OCI-LY7 (cell line): ENCODE measurements at regions not wholly inside any gene's neighbourhood (a gene's known extent, or its start where the extent isn't known, plus 50 kb on each side); places are given as distances from the start of the nearest gene placed in this dataset.

ENCODE experiments used
- BruUV-seq: library from RNA; stranded (reverse); fragments of 400-500 nt; replicated peaks from 2 replicates; lab custom pipeline; 2021; lab: Mats Ljungman, UMichigan
- CTCF ChIA-PET: fragments of 300-600 bp; sonication (Branson Sonifier 250); formaldehyde crosslinking; loops from one replicate; lab custom pipeline; 2022; ENCODE audit warnings: antibody characterized with exemption; ENCODE audit not compliant: unreplicated experiment; lab: Charles Lee
- POLR2A ChIA-PET: fragments of 300-600 bp; sonication (Branson Sonifier 250); formaldehyde crosslinking; loops from one replicate; lab custom pipeline; 2022; ENCODE audit warnings: antibody characterized with exemption; lab: Charles Lee
- DNase-seq: peaks from one replicate; pipeline ENCODE4 v3.0.0-alpha.2; 2015; ENCODE audit warnings: low spot score
- H2AFZ ChIP-seq: fragments of 200-600 bp; sonication (generic), shearing (Covaris generic); 2 replicates; pipeline ENCODE4 v1.6.1; 2014; ENCODE audit warnings: mild to moderate bottlenecking, antibody characterized with exemption, low read length, moderate library complexity
- H3K27ac ChIP-seq: fragments of 200-600 bp; sonication (generic); 2 replicates; pipeline ENCODE4 v1.5.1; 2014; ENCODE audit warnings: mixed run types, low read depth, mild to moderate bottlenecking, moderate library complexity, low read length, inconsistent platforms; ENCODE audit not compliant: poor library complexity, severe bottlenecking
- H3K36me3 ChIP-seq: fragments of 200-600 bp; sonication (generic); 2 replicates; pipeline ENCODE4 v1.6.1; 2014; ENCODE audit warnings: mild to moderate bottlenecking, antibody characterized with exemption, low read length, moderate library complexity, mixed read lengths; ENCODE audit not compliant: insufficient read depth
- H3K4me1 ChIP-seq: fragments of 200-600 bp; sonication (generic); 2 replicates; pipeline ENCODE4 v1.5.1; 2014; ENCODE audit warnings: mild to moderate bottlenecking, low read length; ENCODE audit not compliant: insufficient read depth, poor library complexity, severe bottlenecking
- H3K4me2 ChIP-seq: fragments of 200-600 bp; sonication (generic); 2 replicates; pipeline ENCODE4 v1.6.1; 2014; ENCODE audit warnings: mild to moderate bottlenecking, low read length
- H3K4me3 ChIP-seq: fragments of 200-600 bp; sonication (generic); 2 replicates; pipeline ENCODE4 v1.5.1; 2014; ENCODE audit warnings: mild to moderate bottlenecking, low read depth, low read length; ENCODE audit not compliant: poor library complexity, severe bottlenecking
- H3K79me2 ChIP-seq: fragments of 200-600 bp; sonication (generic); 2 replicates; pipeline ENCODE4 v1.6.1; 2016; ENCODE audit warnings: low read depth, mild to moderate bottlenecking, low read length, moderate library complexity, mixed read lengths; ENCODE audit not compliant: insufficient read depth
- H3K9me2 ChIP-seq: fragments of 200-600 bp; sonication (generic); 2 replicates; pipeline ENCODE4 v1.6.1; 2016; ENCODE audit warnings: mild to moderate bottlenecking, low read length, mixed read lengths; ENCODE audit not compliant: insufficient read depth
- H3K9me3 ChIP-seq: fragments of 200-600 bp; sonication (generic); 2 replicates; pipeline ENCODE4 v1.6.1; 2014; ENCODE audit warnings: mild to moderate bottlenecking, mixed run types, low read length, mixed read lengths
- H4K20me1 ChIP-seq: fragments of 200-600 bp; sonication (generic); 2 replicates; pipeline ENCODE4 v1.6.1; 2014; ENCODE audit warnings: mild to moderate bottlenecking, antibody characterized with exemption, low read length, moderate library complexity, mixed read lengths; ENCODE audit not compliant: insufficient read depth
- EZH2phosphoT487 ChIP-seq: fragments of 200-600 bp; sonication (generic); IDR thresholded peaks from 2 replicates; pipeline ENCODE4 v1.6.1; 2018; ENCODE audit warnings: low read depth, borderline replicate concordance, mild to moderate bottlenecking, mixed run types, antibody characterized with exemption, low read length, moderate library complexity, mixed read lengths
- intact Hi-C: fragments of 100-400 bp; cut with micrococcal nuclease; formaldehyde crosslinking; loops from one replicate; pipeline ENCODE4 v1.10.0; 2022; ENCODE audit not compliant: unreplicated experiment
- TF ChIP-seq, protein P1 (sequence below): fragments of 200-600 bp; sonication (generic); conservative IDR thresholded peaks from 2 replicates; pipeline ENCODE4 v1.5.1; 2014; ENCODE audit warnings: mild to moderate bottlenecking, antibody characterized with exemption, low read length, moderate library complexity, mixed read lengths

DNA sequence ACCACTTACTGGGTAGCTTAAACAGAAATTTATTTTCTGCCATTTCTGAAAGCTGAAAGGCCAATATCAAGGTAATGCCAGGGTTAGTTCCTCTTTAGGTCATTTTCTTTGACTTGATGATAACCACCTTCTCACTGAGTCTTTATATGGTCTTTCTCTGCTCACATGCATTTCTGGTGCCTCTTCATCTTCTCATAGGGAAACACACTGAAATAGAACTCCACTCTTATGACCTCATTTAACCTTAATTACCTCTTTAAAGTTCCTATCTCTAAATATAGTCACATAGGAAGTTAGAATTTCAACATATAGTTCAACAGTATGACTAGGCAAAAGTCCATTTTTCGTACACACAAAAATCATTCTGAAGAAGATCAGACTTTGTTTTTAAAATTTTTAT lies 616.8 kb upstream of the VRK2 start:
- Histone ChIP-seq H3K79me2 (no peaks in the 10 kb centered on the region), H4K20me1 (no peaks in the 10 kb centered on the region), H3K27ac (no peak overlapping the region), H3K4me2 (no peak overlapping the region), H3K4me1 (no peaks in the 10 kb centered on the region), H3K4me3 (no peak overlapping the region), H3K9me3 (no peaks in the 10 kb centered on the region), H3K9me2 (no peaks in the 10 kb centered on the region), H3K36me3 (no peaks in the 10 kb centered on the region), H2AFZ (no peak overlapping the region)
- CTCF ChIA-PET: no interaction called here
- DNase-seq: no peak
- TF ChIP-seq, protein P1, sequence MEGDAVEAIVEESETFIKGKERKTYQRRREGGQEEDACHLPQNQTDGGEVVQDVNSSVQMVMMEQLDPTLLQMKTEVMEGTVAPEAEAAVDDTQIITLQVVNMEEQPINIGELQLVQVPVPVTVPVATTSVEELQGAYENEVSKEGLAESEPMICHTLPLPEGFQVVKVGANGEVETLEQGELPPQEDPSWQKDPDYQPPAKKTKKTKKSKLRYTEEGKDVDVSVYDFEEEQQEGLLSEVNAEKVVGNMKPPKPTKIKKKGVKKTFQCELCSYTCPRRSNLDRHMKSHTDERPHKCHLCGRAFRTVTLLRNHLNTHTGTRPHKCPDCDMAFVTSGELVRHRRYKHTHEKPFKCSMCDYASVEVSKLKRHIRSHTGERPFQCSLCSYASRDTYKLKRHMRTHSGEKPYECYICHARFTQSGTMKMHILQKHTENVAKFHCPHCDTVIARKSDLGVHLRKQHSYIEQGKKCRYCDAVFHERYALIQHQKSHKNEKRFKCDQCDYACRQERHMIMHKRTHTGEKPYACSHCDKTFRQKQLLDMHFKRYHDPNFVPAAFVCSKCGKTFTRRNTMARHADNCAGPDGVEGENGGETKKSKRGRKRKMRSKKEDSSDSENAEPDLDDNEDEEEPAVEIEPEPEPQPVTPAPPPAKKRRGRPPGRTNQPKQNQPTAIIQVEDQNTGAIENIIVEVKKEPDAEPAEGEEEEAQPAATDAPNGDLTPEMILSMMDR: no peak
- no peak for TF ChIP-seq EZH2phosphoT487
- intact Hi-C loops: no loop called here
- BruUV-seq: no TSS peak
- POLR2A ChIA-PET: no interaction called here

GRCh38 chr2:57432528-57432927 lies 614.1 kb upstream of the VRK2 start:
- no peaks in the 10 kb centered on the region for H3K9me2 ChIP-seq
- H3K36me3 ChIP-seq: no peaks in the 10 kb centered on the region
- no peaks in the 10 kb centered on the region for H3K9me3 ChIP-seq
- no peaks in the 10 kb centered on the region for H3K79me2 ChIP-seq
- POLR2A ChIA-PET: no interaction called here
- H3K27ac ChIP-seq: no peak overlapping the region
- no peak overlapping the region for H3K4me3 ChIP-seq
- DNase-seq: no peak
- no TSS peak for BruUV-seq
- intact Hi-C loops: no loop called here
- H3K4me2 ChIP-seq: no peak overlapping the region
- H3K4me1 ChIP-seq: no peaks in the 10 kb centered on the region
- no peaks in the 10 kb centered on the region for H4K20me1 ChIP-seq
- no peak overlapping the region for H2AFZ ChIP-seq
- TF ChIP-seq EZH2phosphoT487: no peak
- TF ChIP-seq, protein P1: no peak
- CTCF ChIA-PET: no interaction called here

GRCh38 chr2:57434441-57434840 lies 612.2 kb upstream of the VRK2 start:
- BruUV-seq: no TSS peak
- H3K9me2 ChIP-seq: no peaks in the 10 kb centered on the region
- no peaks in the 10 kb centered on the region for H3K79me2 ChIP-seq
- no peak for DNase-seq
- H4K20me1 ChIP-seq: no peaks in the 10 kb centered on the region
- no peaks in the 10 kb centered on the region for H3K36me3 ChIP-seq
- intact Hi-C loops: no loop called here
- no peak overlapping the region for H3K4me3 ChIP-seq
- CTCF ChIA-PET: no interaction called here
- H3K27ac ChIP-seq: no peak overlapping the region
- POLR2A ChIA-PET: interaction anchor here (0.7 kb wide), 1 partner anchor 135 kb away, joined by 3 read pairs; no protein-coding TSS in a partner anchor
- no peaks in the 10 kb centered on the region for H3K9me3 ChIP-seq
- no peaks in the 10 kb centered on the region for H3K4me1 ChIP-seq
- H3K4me2 ChIP-seq: no peak overlapping the region
- no peak overlapping the region for H2AFZ ChIP-seq
- TF ChIP-seq, protein P1: no peak
- TF ChIP-seq EZH2phosphoT487: no peak
